ENCODE measurements at regions not wholly inside any gene's neighbourhood (a gene's known extent, or its start where the extent isn't known, plus 50 kb on each side); places are given as distances from the start of the nearest gene placed in this dataset.

DNA sequence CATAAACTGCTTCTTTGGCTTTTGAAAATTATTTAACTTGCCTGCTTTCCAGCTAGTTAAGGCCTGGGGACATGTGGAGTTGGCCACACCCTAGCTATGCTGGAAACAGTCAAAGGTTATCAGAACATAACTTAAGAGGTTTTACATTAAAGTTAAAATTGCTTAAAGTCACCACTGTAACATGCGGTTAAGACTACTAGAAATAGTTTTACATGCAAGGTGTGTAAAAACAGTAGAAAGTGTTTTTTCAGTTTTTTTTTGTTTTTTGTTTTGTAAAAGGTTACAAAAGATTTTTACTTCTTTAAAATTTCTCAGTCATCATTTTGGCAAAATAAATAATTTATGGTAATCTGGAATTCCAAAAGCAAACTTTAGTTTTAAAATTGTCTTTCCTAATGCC lies 763.1 kb downstream of the UQCRFS1 start:
- Mint-ChIP-seq H3K4me1 (peaks cover 13% of the 10 kb centered on the region), H3K9me3 (no peaks in the 10 kb centered on the region), H3K27ac (ENCODE audit: unreplicated experiment) (no peak overlapping the region), H3K4me3 (no peak overlapping the region), H3K36me3 (ENCODE audit: low read depth) (no peaks in the 10 kb centered on the region), H3K27me3 (ENCODE audit: low read depth) (no peaks in the 10 kb centered on the region)
- TF ChIP-seq, protein P1, sequence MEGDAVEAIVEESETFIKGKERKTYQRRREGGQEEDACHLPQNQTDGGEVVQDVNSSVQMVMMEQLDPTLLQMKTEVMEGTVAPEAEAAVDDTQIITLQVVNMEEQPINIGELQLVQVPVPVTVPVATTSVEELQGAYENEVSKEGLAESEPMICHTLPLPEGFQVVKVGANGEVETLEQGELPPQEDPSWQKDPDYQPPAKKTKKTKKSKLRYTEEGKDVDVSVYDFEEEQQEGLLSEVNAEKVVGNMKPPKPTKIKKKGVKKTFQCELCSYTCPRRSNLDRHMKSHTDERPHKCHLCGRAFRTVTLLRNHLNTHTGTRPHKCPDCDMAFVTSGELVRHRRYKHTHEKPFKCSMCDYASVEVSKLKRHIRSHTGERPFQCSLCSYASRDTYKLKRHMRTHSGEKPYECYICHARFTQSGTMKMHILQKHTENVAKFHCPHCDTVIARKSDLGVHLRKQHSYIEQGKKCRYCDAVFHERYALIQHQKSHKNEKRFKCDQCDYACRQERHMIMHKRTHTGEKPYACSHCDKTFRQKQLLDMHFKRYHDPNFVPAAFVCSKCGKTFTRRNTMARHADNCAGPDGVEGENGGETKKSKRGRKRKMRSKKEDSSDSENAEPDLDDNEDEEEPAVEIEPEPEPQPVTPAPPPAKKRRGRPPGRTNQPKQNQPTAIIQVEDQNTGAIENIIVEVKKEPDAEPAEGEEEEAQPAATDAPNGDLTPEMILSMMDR (conservative IDR thresholded peaks at IDR 0.05), result no peak
- no peak for DNase-seq (ENCODE audit: low read depth, low spot score)

DNA sequence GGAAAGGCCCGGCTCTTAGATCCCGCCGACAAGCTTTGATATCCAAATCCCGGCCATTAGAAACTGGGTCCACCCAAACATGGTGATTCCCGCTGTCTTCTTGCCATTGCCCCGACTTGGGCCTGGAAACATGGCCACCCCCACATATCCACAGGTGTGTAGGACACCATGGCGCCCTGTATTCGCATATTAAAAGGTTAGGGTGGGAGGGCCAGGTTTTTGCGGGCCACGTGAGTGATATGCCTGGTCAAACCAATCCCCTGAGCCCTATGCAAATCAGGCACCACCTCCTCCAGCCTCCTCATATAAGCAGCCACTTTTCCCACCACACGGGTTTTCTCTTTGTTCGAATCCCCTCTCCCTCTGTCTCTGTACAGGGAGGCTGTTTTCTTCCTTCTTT lies 766.4 kb downstream of the UQCRFS1 start:
- DNase-seq (ENCODE audit: low read depth, low spot score), result no peak
- Mint-ChIP-seq H3K4me3 (no peak overlapping the region), H3K9me3 (no peaks in the 10 kb centered on the region), H3K4me1 (peaks cover 11% of the 10 kb centered on the region), H3K36me3 (ENCODE audit: low read depth) (no peaks in the 10 kb centered on the region), H3K27me3 (ENCODE audit: low read depth) (peaks cover 4% of the 10 kb centered on the region), H3K27ac (ENCODE audit: unreplicated experiment) (no peak overlapping the region)
- TF ChIP-seq, protein P1 (conservative IDR thresholded peaks at IDR 0.05), result no peak

DNA sequence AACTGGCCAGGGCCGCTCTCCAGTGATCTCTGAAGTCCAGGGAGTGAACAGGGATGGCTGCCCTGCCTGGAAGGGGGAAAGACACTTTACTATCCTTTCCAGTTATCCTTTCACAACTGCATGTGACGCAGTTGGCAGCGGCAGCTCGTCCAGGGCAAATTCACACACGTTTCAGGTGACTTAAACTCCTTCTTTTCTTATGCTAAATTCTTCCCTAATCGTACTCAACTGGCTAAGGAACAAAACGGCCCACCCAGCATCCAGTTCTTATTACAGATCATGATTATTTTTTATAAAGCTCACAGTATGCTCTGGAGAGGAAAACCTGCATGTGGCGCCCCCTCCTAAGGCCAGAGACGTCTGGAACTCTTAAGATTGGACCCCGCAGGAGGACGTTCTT lies 767.1 kb downstream of the UQCRFS1 start:
- no peak for DNase-seq (ENCODE audit: low read depth, low spot score)
- Mint-ChIP-seq H3K4me3 (no peak overlapping the region), H3K27ac (ENCODE audit: unreplicated experiment) (no peak overlapping the region), H3K4me1 (peaks cover 11% of the 10 kb centered on the region), H3K36me3 (ENCODE audit: low read depth) (no peaks in the 10 kb centered on the region), H3K27me3 (ENCODE audit: low read depth) (peaks cover 4% of the 10 kb centered on the region), H3K9me3 (no peaks in the 10 kb centered on the region)
- TF ChIP-seq, protein P1 (conservative IDR thresholded peaks at IDR 0.05), result no peak

DNA sequence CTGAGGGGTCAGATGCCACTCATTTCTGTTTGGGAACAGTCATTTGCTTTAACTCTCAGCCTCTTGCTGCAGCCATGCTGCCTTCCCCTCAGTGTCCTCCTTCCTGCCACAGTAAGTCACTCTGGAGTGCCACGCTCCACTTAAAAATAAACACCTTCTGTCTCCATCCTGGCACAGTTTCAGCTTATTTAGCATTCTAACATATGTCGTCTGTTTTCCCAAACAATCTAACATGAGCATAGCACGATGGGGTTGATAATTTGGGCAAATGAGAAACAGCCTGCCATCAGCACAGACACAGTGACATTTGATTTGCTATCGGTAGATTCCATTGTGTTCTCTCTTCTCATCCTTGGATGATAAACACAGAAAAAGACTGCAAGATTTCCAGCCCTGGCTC lies 768.6 kb downstream of the UQCRFS1 start:
- peaks cover 4% of the 10 kb centered on the region for H3K27me3 Mint-ChIP-seq (ENCODE audit: low read depth)

DNA sequence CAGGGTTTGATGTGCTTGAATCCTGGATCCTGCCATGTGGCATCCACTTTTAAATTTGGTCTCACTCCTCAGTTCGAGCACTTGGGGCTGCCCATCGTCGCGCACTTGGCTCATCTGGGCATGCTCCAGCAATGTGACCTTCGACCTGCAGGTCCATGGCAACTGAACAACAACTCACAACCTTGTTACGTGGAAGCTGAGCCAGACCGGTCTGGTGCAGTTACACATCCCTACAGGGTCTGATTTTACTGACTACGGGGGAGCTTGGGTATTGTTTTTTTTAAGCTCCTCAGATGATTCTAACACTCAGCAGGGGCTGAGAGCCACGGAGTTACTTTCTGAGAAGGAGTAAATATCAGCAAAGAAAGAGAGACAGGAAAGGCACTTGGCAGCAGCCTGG lies 769.6 kb downstream of the UQCRFS1 start:
- H3K9me3 Mint-ChIP-seq, result no peaks in the 10 kb centered on the region
- peaks cover 4% of the 10 kb centered on the region for H3K27me3 Mint-ChIP-seq (ENCODE audit: low read depth)
- H3K36me3 Mint-ChIP-seq (ENCODE audit: low read depth), result no peaks in the 10 kb centered on the region
- DNase-seq (ENCODE audit: low read depth, low spot score), result no peak
- no peak overlapping the region for H3K4me3 Mint-ChIP-seq
- no peak overlapping the region for H3K27ac Mint-ChIP-seq (ENCODE audit: unreplicated experiment)
- TF ChIP-seq, protein P1 (conservative IDR thresholded peaks at IDR 0.05), result no peak
- peaks cover 11% of the 10 kb centered on the region for H3K4me1 Mint-ChIP-seq

More for the DNA sequence above, 768.6 kb downstream of the UQCRFS1 start:
- no peak for DNase-seq (ENCODE audit: low read depth, low spot score)
- Mint-ChIP-seq H3K4me3 (no peak overlapping the region), H3K4me1 (peaks cover 11% of the 10 kb centered on the region), H3K9me3 (no peaks in the 10 kb centered on the region), H3K36me3 (ENCODE audit: low read depth) (no peaks in the 10 kb centered on the region), H3K27ac (ENCODE audit: unreplicated experiment) (no peak overlapping the region)
- TF ChIP-seq, protein P1 (conservative IDR thresholded peaks at IDR 0.05), result no peak
